NCI-H1105 (cell line): ENCODE measurements at regions not wholly inside any gene's neighbourhood (a gene's known extent, or its start where the extent isn't known, plus 50 kb on each side); places are given as distances from the start of the nearest gene placed in this dataset.

ENCODE experiments used
- DNase-seq: peaks from one replicate; lab custom pipeline; 2025; lab: John Stamatoyannopoulos, UW

GRCh38 chr2:128368437-128369107 is 49.9 kb upstream of the HS6ST1 start:
- DNase-seq = no peak

- DNase-seq = no peak
Measured at GRCh38 chr2:128369108-128369555, 50.5 kb upstream of the HS6ST1 start.

GRCh38 chr2:128369602-128370467 is 51.2 kb upstream of the HS6ST1 start:
- no peak for DNase-seq

- DNase-seq = no peak
Measured at GRCh38 chr2:128370468-128371247, 52.0 kb upstream of the HS6ST1 start.

- DNase-seq = no peak
Measured at GRCh38 chr2:128371248-128371630, 52.6 kb upstream of the HS6ST1 start.

- DNase-seq = no peak
Measured at GRCh38 chr2:128371648-128372345, 53.1 kb upstream of the HS6ST1 start.

- no peak for DNase-seq
Measured at GRCh38 chr2:128372621-128373341, 54.1 kb upstream of the HS6ST1 start.

- DNase-seq = no peak
Measured at GRCh38 chr2:128373451-128374000, 54.9 kb upstream of the HS6ST1 start.

GRCh38 chr2:128374001-128374710 is 55.5 kb upstream of the HS6ST1 start:
- no peak for DNase-seq

GRCh38 chr2:128374711-128375413 is 56.2 kb upstream of the HS6ST1 start:
- DNase-seq = no peak

GRCh38 chr2:128375454-128375853 is 56.8 kb upstream of the HS6ST1 start:
- no peak for DNase-seq

- no peak for DNase-seq
Measured at GRCh38 chr2:128376241-128377041, 57.8 kb upstream of the HS6ST1 start.

- DNase-seq = no peak
Measured at GRCh38 chr2:128377071-128377910, 58.6 kb upstream of the HS6ST1 start.

GRCh38 chr2:128378231-128379020 is 59.8 kb upstream of the HS6ST1 start:
- no peak for DNase-seq

- no peak for DNase-seq
Measured at GRCh38 chr2:128379021-128380015, 60.6 kb upstream of the HS6ST1 start.
